ENCODE measurements at regions not wholly inside any gene's neighbourhood (a gene's known extent, or its start where the extent isn't known, plus 50 kb on each side); places are given as distances from the start of the nearest gene placed in this dataset.
"Not testable (repeated sequence)": the region's sequence is repeated elsewhere in the genome, so short reads cannot be mapped to it uniquely, and the experiment has no call there.

- no peak for TF ChIP-seq CTCF (IDR thresholded peaks at IDR 0.05; ENCODE audit: extremely low read depth, insufficient read depth, missing control alignments)
- in situ Hi-C loops (cut with MboI; ENCODE audit: low pct_unique_long_range_greater_than_20kb, low sequenced_read_pairs, unreplicated experiment), result no loop called here
- no peak for DNase-seq (ENCODE audit: low spot score)
Observed at GRCh38 chr10:28367413-28367812, 64.5 kb upstream of the MPP7 start.

GRCh38 chr10:28367929-28368484 is 65.1 kb upstream of the MPP7 start:
- in situ Hi-C loops (cut with MboI; ENCODE audit: low pct_unique_long_range_greater_than_20kb, low sequenced_read_pairs, unreplicated experiment), result no loop called here
- DNase-seq (ENCODE audit: low spot score), result peak; percentile 53
- no peak for TF ChIP-seq CTCF (IDR thresholded peaks at IDR 0.05; ENCODE audit: extremely low read depth, insufficient read depth, missing control alignments)

- in situ Hi-C loops (cut with MboI; ENCODE audit: low pct_unique_long_range_greater_than_20kb, low sequenced_read_pairs, unreplicated experiment), result no loop called here
- no peak for TF ChIP-seq CTCF (IDR thresholded peaks at IDR 0.05; ENCODE audit: extremely low read depth, insufficient read depth, missing control alignments)
- no peak for DNase-seq (ENCODE audit: low spot score)
Observed at GRCh38 chr10:28370107-28370835, 67.4 kb upstream of the MPP7 start.

GRCh38 chr10:28371638-28372037 is 68.8 kb upstream of the MPP7 start:
- DNase-seq (ENCODE audit: low spot score); in situ Hi-C loops (cut with MboI; ENCODE audit: low pct_unique_long_range_greater_than_20kb, low sequenced_read_pairs, unreplicated experiment): not testable (repeated sequence)

- no peak for TF ChIP-seq CTCF (IDR thresholded peaks at IDR 0.05; ENCODE audit: extremely low read depth, insufficient read depth, missing control alignments)
- no peak for DNase-seq (ENCODE audit: low spot score)
- in situ Hi-C loops (cut with MboI; ENCODE audit: low pct_unique_long_range_greater_than_20kb, low sequenced_read_pairs, unreplicated experiment), result no loop called here
Observed at GRCh38 chr10:28374036-28374435, 71.2 kb upstream of the MPP7 start.

GRCh38 chr10:28375399-28376354 is 72.8 kb upstream of the MPP7 start:
- no peak for TF ChIP-seq CTCF (IDR thresholded peaks at IDR 0.05; ENCODE audit: extremely low read depth, insufficient read depth, missing control alignments)
- DNase-seq (ENCODE audit: low spot score), result no peak
- in situ Hi-C loops (cut with MboI; ENCODE audit: low pct_unique_long_range_greater_than_20kb, low sequenced_read_pairs, unreplicated experiment), result no loop called here

Data from GM13977 (cell line).